ENCODE measurements at regions not wholly inside any gene's neighbourhood (a gene's known extent, or its start where the extent isn't known, plus 50 kb on each side); places are given as distances from the start of the nearest gene placed in this dataset.

DNA sequence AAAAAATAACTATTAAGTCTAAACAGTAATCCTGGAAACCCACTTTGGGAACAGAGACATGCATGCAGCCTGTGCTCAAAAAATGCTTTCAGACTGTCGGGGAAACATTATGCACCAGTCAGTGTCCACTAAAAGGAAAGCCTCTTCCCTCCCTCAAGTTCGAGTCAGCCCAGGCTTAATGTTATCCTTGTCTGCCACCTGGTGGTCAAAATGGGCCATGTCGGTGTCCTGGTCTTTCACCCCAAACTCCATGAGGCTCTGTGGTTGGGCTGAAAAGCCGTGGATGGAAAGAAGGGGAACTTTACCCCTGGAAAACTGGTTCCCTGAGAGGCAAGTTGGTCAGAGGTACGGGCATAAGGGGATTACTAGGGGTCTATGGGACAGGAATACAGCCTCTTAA, 88.4 kb upstream of the ZNF492 start:
- Histone ChIP-seq H3K36me3 (no peaks in the 10 kb centered on the region), H3K27ac (no peak overlapping the region), H3K4me3 (no peak overlapping the region), H3K4me1 (no peaks in the 10 kb centered on the region), H3K9me3 (peaks cover 0 to 8% of the 10 kb centered on the region in 2 donors), H3K27me3 (no peaks in the 10 kb centered on the region)
- intact Hi-C loops (cut with DNase I; ENCODE audit: low total_unique reads) = no loop called here
- peak; percentile 68 to 70 for DNase-seq (ENCODE audit: low spot score in 2 of 2)
- TF ChIP-seq POLR2A (IDR thresholded peaks at IDR 0.05) (no peak), POLR2AphosphoS5 (IDR thresholded peaks at IDR 0.05) (no peak)
- TF ChIP-seq, protein P1, sequence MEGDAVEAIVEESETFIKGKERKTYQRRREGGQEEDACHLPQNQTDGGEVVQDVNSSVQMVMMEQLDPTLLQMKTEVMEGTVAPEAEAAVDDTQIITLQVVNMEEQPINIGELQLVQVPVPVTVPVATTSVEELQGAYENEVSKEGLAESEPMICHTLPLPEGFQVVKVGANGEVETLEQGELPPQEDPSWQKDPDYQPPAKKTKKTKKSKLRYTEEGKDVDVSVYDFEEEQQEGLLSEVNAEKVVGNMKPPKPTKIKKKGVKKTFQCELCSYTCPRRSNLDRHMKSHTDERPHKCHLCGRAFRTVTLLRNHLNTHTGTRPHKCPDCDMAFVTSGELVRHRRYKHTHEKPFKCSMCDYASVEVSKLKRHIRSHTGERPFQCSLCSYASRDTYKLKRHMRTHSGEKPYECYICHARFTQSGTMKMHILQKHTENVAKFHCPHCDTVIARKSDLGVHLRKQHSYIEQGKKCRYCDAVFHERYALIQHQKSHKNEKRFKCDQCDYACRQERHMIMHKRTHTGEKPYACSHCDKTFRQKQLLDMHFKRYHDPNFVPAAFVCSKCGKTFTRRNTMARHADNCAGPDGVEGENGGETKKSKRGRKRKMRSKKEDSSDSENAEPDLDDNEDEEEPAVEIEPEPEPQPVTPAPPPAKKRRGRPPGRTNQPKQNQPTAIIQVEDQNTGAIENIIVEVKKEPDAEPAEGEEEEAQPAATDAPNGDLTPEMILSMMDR (IDR thresholded peaks at IDR 0.05) = peak; percentile 74 to 86 (median 76)

DNA sequence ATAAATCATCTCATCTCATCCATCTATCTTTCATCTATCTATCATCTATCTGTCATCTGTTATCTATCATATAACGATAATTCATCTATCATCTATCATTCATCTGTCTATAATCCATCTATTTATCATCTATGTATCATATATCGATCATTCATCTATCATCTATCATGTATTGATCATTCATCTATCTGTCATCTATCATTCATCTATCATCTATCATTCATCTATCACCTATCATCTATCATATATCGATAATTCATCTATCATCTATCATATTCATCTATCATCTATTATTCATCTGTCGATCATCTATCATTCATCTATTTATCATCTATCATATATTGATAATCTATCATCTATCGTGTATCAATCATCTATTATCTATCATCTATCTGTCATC, 100.4 kb upstream of the ZNF492 start:
- TF ChIP-seq POLR2AphosphoS5 (IDR thresholded peaks at IDR 0.05) = no peak
- no peak overlapping the region for H3K27ac ChIP-seq
- no peaks in the 10 kb centered on the region for H3K4me1 ChIP-seq
- no peaks in the 10 kb centered on the region for H3K36me3 ChIP-seq
- no peaks in the 10 kb centered on the region for H3K9me3 ChIP-seq
- intact Hi-C loops (cut with DNase I; ENCODE audit: low total_unique reads) = no loop called here
- no peak for DNase-seq (ENCODE audit: low spot score in 2 of 2)
- no peaks in the 10 kb centered on the region for H3K27me3 ChIP-seq
- no peak overlapping the region for H3K4me3 ChIP-seq

- H3K36me3 ChIP-seq = no peaks in the 10 kb centered on the region
- peak overlapping the region; percentile 91 to 95 for H3K27ac ChIP-seq
- DNase-seq (ENCODE audit: low spot score in 2 of 2) = peak; percentile 95 to 99
- TF ChIP-seq POLR2A (IDR thresholded peaks at IDR 0.05) (peak; percentile 81), POLR2AphosphoS5 (IDR thresholded peaks at IDR 0.05) (peak in 2 of 3 donors; percentile 72 to 99)
- TF ChIP-seq, protein P1 (IDR thresholded peaks at IDR 0.05) = peak in 1 of 3 donors; percentile 49
- peak overlapping the region; percentile 14 to 74 (median 68) for H3K4me3 ChIP-seq
- H3K27me3 ChIP-seq = no peaks in the 10 kb centered on the region
- intact Hi-C loops (cut with DNase I; ENCODE audit: low total_unique reads) = no loop called here
- no peaks in the 10 kb centered on the region for H3K9me3 ChIP-seq
- H3K4me1 ChIP-seq = no peaks in the 10 kb centered on the region
Measured at GRCh38 chr19:22532388-22533300, 101.5 kb upstream of the ZNF492 start.

DNA sequence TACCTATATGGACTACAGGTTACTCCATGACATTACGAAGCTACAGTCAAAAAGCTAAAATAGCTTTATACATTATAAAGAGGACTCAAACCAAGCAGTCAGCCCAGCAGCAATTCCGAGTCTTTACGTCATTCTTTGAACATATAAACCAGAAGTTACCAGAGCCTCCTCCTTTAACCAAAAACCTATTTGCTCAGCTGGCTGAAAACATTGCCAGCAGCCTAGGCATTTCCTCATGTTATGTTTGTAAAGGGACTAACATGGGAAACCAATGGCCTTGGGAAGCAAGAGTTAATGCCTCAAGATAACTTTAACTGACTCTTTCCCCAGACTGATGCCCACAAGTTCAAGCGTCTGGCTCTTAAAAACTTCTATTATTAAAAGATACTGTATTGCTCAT, 104.1 kb upstream of the ZNF492 start:
- H3K4me1 ChIP-seq = no peaks in the 10 kb centered on the region
- no peak for DNase-seq (ENCODE audit: low spot score in 2 of 2)
- intact Hi-C loops (cut with DNase I; ENCODE audit: low total_unique reads) = no loop called here
- no peak for TF ChIP-seq POLR2A (IDR thresholded peaks at IDR 0.05)
- no peak for TF ChIP-seq POLR2AphosphoS5 (IDR thresholded peaks at IDR 0.05)
- TF ChIP-seq, protein P1 (IDR thresholded peaks at IDR 0.05) = no peak
- H3K4me3 ChIP-seq = peak overlapping the region in 2 of 3 donors; percentile 14 to 30
- no peaks in the 10 kb centered on the region for H3K27me3 ChIP-seq
- H3K27ac ChIP-seq = peak overlapping the region in 1 of 2 donors; percentile 70
- no peaks in the 10 kb centered on the region for H3K9me3 ChIP-seq
- no peaks in the 10 kb centered on the region for H3K36me3 ChIP-seq

- H3K9me3 ChIP-seq = no peaks in the 10 kb centered on the region
- no peaks in the 10 kb centered on the region for H3K27me3 ChIP-seq
- peak overlapping the region in 1 of 3 donors; percentile 20 for H3K4me3 ChIP-seq
- TF ChIP-seq POLR2A (IDR thresholded peaks at IDR 0.05) (no peak), POLR2AphosphoS5 (IDR thresholded peaks at IDR 0.05) (no peak)
- TF ChIP-seq, protein P1 (IDR thresholded peaks at IDR 0.05) = no peak
- H3K4me1 ChIP-seq = no peaks in the 10 kb centered on the region
- DNase-seq (ENCODE audit: low spot score in 2 of 2) = no peak
- H3K36me3 ChIP-seq = no peaks in the 10 kb centered on the region
- H3K27ac ChIP-seq = peak overlapping the region in 1 of 2 donors; percentile 70
- intact Hi-C loops (cut with DNase I; ENCODE audit: low total_unique reads) = no loop called here
Measured at GRCh38 chr19:22528956-22529355, 105.2 kb upstream of the ZNF492 start.
